Neutrophil (primary cell): ENCODE measurements at regions not wholly inside any gene's neighbourhood (a gene's known extent, or its start where the extent isn't known, plus 50 kb on each side); places are given as distances from the start of the nearest gene placed in this dataset.

Experiments used
- H3K27ac ChIP-seq: fragments of 200-600 bp; sonication (generic); 2 replicates; pipeline ENCODE4 v1.5.1; 2016; ENCODE audit warnings: mild to moderate bottlenecking, moderate library complexity
- H3K27me3 ChIP-seq: fragments of 200-600 bp; sonication (generic); 2 replicates; pipeline ENCODE4 v1.6.0; 2016; ENCODE audit warnings: mild to moderate bottlenecking
- H3K36me3 ChIP-seq: fragments of 200-600 bp; sonication (generic); 2 replicates; pipeline ENCODE4 v1.5.1; 2017
- H3K4me1 ChIP-seq, 2 experiments: fragments of 200-600 bp in 1 of 2; sonication (generic) in 1 of 2; 1 replicate in 1 of 2; 2 replicates in 1 of 2; pipeline versions ENCODE4 v1.5.1 to v1.6.1; 2013 to 2016; ENCODE audit warnings: low read depth in 1 of 2, low read length in 1 of 2, mild to moderate bottlenecking in 1 of 2, moderate library complexity in 1 of 2; ENCODE audit not compliant: control insufficient read depth in 1 of 2, insufficient read depth in 1 of 2
- H3K4me3 ChIP-seq, 2 experiments: fragments of 200-600 bp in 1 of 2; sonication (generic) in 1 of 2; 1 replicate in 1 of 2; 2 replicates in 1 of 2; pipeline ENCODE4 v1.5.1; 2013 to 2016; ENCODE audit warnings: low read depth in 1 of 2, low read length in 1 of 2, mild to moderate bottlenecking in 1 of 2, moderate library complexity in 1 of 2
- H3K9me3 ChIP-seq: fragments of 200-600 bp; sonication (generic); 2 replicates; pipeline ENCODE4 v1.5.1; 2016
- CTCF ChIP-seq: fragments of 200-600 bp; sonication (generic); IDR thresholded peaks from 2 replicates; pipeline ENCODE4 v1.5.1; 2016; ENCODE audit warnings: antibody characterized with exemption

GRCh38 chr3:8152821-8153418 lies 348.7 kb upstream of the LMCD1 start:
- Histone ChIP-seq H3K4me3 (no peak overlapping the region), H3K9me3 (no peaks in the 10 kb centered on the region), H3K27ac (no peak overlapping the region), H3K27me3 (no peaks in the 10 kb centered on the region), H3K4me1 (no peaks in the 10 kb centered on the region), H3K36me3 (no peaks in the 10 kb centered on the region)
- TF ChIP-seq CTCF = no peak

- Histone ChIP-seq H3K36me3 (no peaks in the 10 kb centered on the region), H3K4me1 (no peaks in the 10 kb centered on the region), H3K27ac (no peak overlapping the region), H3K27me3 (no peaks in the 10 kb centered on the region), H3K9me3 (no peaks in the 10 kb centered on the region), H3K4me3 (no peak overlapping the region)
- no peak for TF ChIP-seq CTCF
These were observed 347.8 kb upstream of the LMCD1 start for GRCh38 chr3:8153800-8154199.

- Histone ChIP-seq H3K4me3 (no peak overlapping the region), H3K4me1 (no peaks in the 10 kb centered on the region), H3K27ac (no peak overlapping the region), H3K27me3 (no peaks in the 10 kb centered on the region), H3K9me3 (no peaks in the 10 kb centered on the region), H3K36me3 (no peaks in the 10 kb centered on the region)
- no peak for TF ChIP-seq CTCF
These were observed 347.0 kb upstream of the LMCD1 start for GRCh38 chr3:8154617-8155016.

- H3K27ac ChIP-seq = no peak overlapping the region
- no peaks in the 10 kb centered on the region for H3K27me3 ChIP-seq
These were observed 345.5 kb upstream of the LMCD1 start for GRCh38 chr3:8156138-8156537.

DNA sequence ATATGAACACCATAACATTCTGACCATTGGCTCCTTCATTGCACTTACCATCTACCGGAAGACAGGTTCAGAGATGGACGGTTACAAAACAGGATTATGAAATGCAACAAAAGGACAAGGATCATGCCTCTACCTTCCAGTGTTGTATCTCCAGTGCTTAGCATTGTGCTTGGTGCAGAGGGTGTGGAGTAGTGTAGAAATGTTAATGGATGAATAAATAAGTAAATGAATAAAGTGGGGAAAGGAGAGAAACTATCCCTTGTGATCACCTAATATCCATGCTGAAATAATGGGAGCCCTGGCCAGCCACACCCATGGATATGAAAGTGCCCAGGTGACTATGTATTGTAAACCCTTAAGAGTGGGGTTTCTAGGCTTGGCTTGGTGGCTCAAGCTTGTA lies 344.8 kb upstream of the LMCD1 start:
- H3K4me3 ChIP-seq = no peak overlapping the region
- TF ChIP-seq CTCF = no peak
- H3K9me3 ChIP-seq = no peaks in the 10 kb centered on the region
- no peaks in the 10 kb centered on the region for H3K4me1 ChIP-seq
- no peaks in the 10 kb centered on the region for H3K27me3 ChIP-seq
- H3K27ac ChIP-seq = no peak overlapping the region
- H3K36me3 ChIP-seq = no peaks in the 10 kb centered on the region

More at GRCh38 chr3:8156138-8156537, 345.5 kb upstream of the LMCD1 start:
- Histone ChIP-seq H3K36me3 (no peaks in the 10 kb centered on the region), H3K4me1 (no peaks in the 10 kb centered on the region), H3K9me3 (no peaks in the 10 kb centered on the region), H3K4me3 (no peak overlapping the region)
- no peak for TF ChIP-seq CTCF

DNA sequence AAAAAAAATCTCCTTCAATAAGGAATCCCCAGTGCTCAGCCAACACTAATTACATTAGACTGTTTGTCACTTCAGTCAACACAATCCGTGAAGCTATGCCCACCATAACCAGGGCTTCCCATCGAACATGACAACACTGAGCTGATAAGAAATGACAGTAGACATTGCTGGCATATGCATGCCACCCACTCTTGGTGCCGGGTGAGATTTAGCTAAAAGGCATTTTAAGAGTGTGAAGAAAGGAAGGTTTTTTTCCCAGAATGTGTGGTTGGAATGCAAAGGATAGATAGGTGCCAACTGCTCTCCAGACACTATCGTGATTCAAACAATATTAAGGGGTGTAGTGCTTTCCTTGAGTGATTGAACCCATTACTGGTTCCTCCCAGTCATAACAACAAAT lies 344.0 kb upstream of the LMCD1 start:
- H3K4me1 ChIP-seq = no peaks in the 10 kb centered on the region

More for the DNA sequence above, 344.0 kb upstream of the LMCD1 start:
- H3K4me3 ChIP-seq = no peak overlapping the region
- H3K36me3 ChIP-seq = no peaks in the 10 kb centered on the region
- H3K27me3 ChIP-seq = no peaks in the 10 kb centered on the region
- H3K9me3 ChIP-seq = no peaks in the 10 kb centered on the region
- TF ChIP-seq CTCF = no peak
- H3K27ac ChIP-seq = no peak overlapping the region
